Renal cortical epithelial cell (primary cell): ENCODE measurements at regions not wholly inside any gene's neighbourhood (a gene's known extent, or its start where the extent isn't known, plus 50 kb on each side); places are given as distances from the start of the nearest gene placed in this dataset.
"Not testable (repeated sequence)": the region's sequence is repeated elsewhere in the genome, so short reads cannot be mapped to it uniquely, and the experiment has no call there.

ENCODE experiments used
- DNase-seq: peaks from one replicate; pipeline ENCODE4 v3.0.0-alpha.2; 2011; ENCODE audit warnings: low read depth

DNA sequence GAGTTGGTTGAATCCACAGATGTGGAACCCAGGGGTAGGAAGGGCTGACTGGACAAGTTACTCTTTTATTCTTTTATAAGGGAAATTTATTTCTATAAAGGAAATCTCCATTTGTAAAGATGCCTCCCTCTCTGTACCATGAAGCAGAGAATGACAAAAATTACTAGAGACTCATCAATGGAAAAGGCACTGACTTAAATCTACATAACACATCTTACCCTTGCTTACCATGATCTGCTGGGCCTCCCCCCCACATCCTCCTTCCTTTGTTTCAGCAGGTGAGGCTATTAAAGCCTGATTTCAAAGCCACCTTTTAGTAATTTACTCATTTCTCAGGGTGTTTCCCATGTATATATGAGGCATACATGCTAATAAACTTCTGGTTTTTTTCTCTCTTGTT, 130.2 kb upstream of the HDDC2 start:
- no peak for DNase-seq

DNA sequence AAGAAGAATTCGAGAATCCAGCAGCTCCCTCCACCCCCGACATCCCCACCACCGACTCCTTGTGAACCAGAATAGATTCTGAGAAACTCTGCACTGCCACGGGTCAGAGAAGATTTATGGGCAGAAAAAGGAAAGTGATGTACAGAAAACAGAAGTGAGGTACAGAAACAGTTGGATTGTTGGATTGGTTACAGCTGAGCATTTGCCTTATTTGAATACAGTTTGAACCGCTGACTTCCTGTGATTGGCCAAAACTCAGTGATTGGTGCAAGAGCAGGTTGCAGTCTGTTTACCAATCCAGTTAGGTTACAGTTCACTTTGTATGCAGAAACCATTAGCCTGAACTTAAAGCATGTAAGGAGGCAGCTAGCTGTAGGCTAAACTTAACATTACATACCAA, 131.2 kb upstream of the HDDC2 start:
- DNase-seq, result no peak

- no peak for DNase-seq
These were observed 133.0 kb upstream of the HDDC2 start for GRCh38 chr6:125434760-125435159.

GRCh38 chr6:125439512-125439911, 137.7 kb upstream of the HDDC2 start:
- no peak for DNase-seq

- no peak for DNase-seq
These were observed 142.5 kb upstream of the HDDC2 start for GRCh38 chr6:125444006-125444923.

DNA sequence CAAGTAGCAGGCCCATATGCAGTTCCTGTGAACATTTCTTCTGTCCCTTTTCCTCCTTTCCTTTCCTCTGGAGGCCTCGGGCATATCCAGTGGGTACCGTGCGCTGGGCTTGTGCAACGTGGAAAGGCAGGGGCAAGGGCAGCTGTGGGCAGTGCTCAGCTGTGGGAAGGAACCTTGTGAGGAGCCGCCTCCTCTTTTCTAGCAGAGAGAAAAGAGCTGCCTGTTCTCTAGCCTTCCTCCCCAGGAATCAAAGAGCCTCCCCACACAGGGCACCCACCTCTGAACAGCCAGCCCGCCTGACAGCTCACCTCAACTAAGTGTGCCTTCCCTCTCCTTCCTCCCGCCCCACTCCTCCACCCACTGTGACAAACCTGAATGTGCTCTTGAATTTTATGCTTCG, 143.3 kb upstream of the HDDC2 start:
- no peak for DNase-seq

DNA sequence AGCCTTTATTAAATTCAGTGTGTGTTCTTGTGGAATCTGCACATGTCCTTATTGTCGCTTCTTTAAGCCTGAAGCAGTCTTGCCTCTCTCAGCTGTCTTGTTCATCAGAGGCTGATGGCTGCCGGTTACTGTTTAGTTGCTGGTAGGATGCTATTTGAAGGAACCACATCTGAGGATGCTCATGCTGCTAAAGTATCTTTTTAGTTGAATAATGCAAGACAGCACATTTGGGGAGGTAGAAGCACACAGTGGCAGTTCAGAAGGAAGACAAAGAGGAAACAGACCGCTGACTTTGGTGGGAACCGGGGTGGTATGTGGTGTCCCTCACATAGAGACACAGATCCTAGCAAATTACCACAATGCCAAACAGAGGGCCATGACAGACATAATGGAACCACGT, 144.2 kb upstream of the HDDC2 start:
- no peak for DNase-seq

GRCh38 chr6:125451750-125452149, 150.0 kb upstream of the HDDC2 start:
- DNase-seq, result no peak

DNA sequence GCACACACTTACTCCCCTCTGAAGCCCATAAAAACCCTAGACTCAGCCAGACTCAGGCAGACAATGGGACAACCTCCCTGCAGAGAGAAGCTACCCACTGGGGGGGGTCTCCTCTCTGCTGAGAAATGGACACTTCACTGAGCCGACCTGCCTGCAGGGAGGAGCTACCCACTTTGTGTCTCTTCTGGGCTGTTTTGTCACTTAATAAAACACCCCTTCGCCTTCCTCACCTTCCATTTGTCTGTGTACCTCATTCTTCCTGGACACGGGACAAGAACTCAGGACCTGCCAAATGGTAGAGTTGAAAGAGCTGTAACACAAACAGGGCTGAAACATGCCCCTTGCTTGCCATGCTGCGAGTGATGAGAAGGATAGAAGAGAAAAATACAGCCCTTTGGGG, 151.7 kb upstream of the HDDC2 start:
- no peak for DNase-seq

DNA sequence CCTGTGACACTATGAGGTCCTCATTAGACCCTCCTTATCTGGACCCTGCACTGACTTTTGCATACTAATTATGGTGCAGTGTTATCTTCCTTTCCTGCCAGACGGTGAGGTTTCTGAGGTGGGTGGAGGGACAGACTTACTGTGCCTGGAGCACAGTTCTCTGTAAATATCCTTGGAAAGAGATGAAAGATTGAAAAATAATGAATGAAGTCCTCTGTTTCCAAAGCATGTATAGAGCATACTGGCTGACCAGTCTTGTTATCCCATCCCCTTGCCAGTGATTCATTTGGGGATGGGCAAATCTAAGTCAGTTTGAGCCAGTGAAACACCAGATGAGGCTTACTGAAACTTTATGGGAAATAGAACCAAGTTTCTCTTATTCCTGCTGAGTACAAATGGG, 152.6 kb upstream of the HDDC2 start:
- no peak for DNase-seq

DNA sequence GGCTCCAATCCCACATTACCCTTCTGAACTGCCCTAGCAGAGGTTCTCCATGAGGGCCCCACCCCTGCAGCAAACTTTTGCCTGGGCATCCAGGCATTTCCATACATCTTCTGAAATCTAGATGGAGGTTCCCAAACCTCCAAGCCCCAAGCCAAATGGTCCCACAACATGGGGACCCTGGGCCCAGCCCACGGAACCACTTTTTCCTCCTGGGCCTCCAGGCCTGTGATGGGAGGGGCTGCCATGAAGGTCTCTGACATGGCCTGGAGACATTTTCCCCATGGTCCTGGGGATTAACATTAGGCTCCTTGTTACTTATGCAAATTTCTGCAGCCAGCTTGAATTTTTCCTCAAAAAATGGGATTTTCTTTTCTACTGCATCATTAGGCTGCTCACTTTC, 156.7 kb upstream of the HDDC2 start:
- DNase-seq, result not testable (repeated sequence)

DNA sequence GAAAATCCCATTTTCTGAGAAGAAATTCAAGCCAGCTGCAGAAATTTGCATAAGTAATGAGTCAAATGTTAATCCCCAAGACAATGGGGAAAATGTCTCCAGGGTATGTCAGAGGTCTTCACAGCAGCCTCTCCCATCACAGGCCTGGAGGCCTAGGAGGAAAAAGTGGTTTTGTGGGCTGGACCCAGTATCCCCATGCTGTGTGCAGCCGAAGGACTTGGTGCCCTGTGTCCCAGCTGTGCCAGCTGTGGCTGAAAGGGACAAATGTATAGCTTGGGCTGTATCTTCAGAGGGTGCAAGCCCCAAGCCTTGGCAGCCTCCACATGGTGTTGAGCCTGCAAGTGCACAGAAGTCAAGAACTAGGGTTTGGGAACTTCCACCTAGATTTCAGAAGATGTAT, 163.6 kb upstream of the HDDC2 start:
- DNase-seq, result not testable (repeated sequence)

- DNase-seq, result peak; percentile 11
These were observed 168.1 kb upstream of the HDDC2 start for GRCh38 chr6:125469915-125470314.

GRCh38 chr6:125471667-125472066, 169.9 kb upstream of the HDDC2 start:
- DNase-seq, result no peak

GRCh38 chr6:125474061-125474460, 172.3 kb upstream of the HDDC2 start:
- DNase-seq, result no peak

DNA sequence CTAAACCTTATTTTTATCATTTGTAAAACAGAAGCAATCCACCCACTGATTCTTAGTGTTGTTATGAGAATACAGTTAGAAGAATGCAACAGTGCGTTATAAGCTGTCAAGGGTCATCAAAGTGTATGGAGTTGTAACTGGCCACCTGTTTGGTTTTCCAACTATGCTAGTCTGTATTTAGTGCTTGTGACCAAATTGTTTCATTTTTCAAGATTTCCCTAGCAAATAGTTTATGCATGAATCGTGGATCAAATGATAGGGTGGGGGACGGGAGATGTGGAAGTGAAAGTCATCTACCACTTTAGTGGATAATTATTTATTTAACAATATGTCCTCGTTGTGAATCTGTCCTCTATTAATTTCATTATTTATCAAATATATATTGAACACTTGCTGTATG, 175.4 kb upstream of the HDDC2 start:
- DNase-seq, result no peak

- no peak for DNase-seq
These were observed 176.1 kb upstream of the HDDC2 start for GRCh38 chr6:125477844-125478243.

DNA sequence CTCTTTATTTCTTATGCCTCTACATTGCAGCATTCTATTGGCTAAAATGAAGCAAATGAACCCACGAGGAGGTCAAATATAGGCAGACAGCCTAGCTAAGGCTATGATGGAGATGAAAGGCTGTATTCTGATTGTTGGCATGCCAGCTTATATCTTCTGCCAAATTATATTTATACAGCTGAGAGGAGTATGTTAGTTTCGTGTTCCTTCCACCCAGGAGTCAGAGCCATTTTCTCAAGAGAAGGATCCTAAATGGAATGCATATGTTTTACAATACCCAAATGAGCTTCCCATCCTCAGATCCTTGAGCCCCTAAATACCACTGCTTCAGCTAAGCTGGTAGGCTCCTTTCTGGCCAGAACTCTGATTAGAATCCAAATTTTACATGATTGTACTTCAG, 178.4 kb upstream of the HDDC2 start:
- no peak for DNase-seq

DNA sequence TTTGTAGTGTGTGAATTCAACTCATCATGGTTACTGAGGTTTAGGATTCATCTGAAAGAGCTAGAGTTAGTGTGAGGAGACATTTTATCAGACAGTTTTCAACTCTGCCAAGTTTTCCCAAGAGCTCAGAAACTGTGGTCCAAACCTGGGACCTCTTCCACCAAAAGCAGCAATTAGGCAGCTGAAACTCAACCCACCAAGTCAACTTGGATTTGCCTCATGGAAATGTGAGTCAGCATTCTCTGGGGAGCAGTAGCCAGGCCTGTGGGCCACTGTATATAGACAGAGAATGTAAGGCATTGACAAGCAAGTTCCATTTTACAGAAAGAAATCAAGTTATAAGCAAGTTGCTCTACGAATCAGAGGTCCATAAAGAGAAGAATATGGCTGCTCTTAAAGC, 178.8 kb upstream of the HDDC2 start:
- DNase-seq, result no peak

- DNase-seq, result no peak
These were observed 179.3 kb upstream of the HDDC2 start for GRCh38 chr6:125481056-125481455.

- no peak for DNase-seq
These were observed 184.0 kb upstream of the HDDC2 start for GRCh38 chr6:125485757-125486156.

GRCh38 chr6:125486881-125487280, 185.1 kb upstream of the HDDC2 start:
- no peak for DNase-seq

GRCh38 chr6:125489579-125490285, 188.0 kb upstream of the HDDC2 start:
- DNase-seq, result no peak
